ENCODE measurements at regions not wholly inside any gene's neighbourhood (a gene's known extent, or its start where the extent isn't known, plus 50 kb on each side); places are given as distances from the start of the nearest gene placed in this dataset.

DNA sequence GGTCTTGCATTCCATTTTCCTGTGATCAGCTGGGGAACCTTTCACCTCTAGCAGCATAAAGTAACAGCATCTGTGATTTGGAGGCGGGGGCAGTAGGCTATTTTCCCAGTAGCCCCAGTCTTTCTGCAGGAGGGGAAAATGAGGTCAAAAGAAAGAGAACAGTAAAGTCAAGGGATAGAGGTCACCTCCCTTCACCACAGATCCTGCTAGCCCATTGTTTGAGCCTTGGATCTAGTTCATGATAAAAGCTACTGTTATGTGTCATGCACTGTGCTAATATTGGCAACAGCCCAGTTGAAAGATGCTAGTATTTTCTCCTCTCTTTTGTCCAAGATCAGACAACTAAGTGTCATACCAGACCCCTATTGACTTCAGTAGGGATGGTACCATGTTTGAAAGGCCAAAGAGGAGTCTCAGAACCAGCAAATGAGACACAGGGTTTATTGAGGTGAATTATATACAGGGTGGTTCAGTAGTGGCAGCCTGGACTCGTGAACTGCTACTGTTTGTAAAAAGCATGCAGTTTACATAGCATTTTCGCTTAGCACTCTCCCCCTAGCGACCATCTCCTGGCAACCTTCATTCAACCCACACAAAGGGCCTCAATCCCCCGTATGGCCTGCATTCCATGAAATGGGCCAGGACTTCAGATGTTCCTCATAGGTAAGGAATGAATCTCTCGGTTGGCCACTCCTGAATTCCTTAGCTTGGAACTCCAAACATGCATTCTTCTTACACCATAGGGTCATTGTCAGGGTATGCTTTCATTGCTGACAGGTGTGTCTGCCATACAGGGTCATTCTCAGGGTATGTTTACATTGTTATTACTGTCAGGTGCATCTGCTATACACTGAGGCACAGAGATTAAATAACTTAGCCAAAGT is 170.0 kb upstream of the FRMPD4 start:
- TF ChIP-seq YY1 (IDR thresholded peaks at IDR 0.05; ENCODE audit: low read depth): no peak
- no peak for TF ChIP-seq RAD21 (IDR thresholded peaks at IDR 0.05; ENCODE audit: low read depth)
- no peak for TF ChIP-seq ZBTB7A (IDR thresholded peaks at IDR 0.05; ENCODE audit: low read depth)
- TF ChIP-seq, protein P1, sequence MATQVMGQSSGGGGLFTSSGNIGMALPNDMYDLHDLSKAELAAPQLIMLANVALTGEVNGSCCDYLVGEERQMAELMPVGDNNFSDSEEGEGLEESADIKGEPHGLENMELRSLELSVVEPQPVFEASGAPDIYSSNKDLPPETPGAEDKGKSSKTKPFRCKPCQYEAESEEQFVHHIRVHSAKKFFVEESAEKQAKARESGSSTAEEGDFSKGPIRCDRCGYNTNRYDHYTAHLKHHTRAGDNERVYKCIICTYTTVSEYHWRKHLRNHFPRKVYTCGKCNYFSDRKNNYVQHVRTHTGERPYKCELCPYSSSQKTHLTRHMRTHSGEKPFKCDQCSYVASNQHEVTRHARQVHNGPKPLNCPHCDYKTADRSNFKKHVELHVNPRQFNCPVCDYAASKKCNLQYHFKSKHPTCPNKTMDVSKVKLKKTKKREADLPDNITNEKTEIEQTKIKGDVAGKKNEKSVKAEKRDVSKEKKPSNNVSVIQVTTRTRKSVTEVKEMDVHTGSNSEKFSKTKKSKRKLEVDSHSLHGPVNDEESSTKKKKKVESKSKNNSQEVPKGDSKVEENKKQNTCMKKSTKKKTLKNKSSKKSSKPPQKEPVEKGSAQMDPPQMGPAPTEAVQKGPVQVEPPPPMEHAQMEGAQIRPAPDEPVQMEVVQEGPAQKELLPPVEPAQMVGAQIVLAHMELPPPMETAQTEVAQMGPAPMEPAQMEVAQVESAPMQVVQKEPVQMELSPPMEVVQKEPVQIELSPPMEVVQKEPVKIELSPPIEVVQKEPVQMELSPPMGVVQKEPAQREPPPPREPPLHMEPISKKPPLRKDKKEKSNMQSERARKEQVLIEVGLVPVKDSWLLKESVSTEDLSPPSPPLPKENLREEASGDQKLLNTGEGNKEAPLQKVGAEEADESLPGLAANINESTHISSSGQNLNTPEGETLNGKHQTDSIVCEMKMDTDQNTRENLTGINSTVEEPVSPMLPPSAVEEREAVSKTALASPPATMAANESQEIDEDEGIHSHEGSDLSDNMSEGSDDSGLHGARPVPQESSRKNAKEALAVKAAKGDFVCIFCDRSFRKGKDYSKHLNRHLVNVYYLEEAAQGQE (IDR thresholded peaks at IDR 0.05; ENCODE audit: low read depth): no peak
- TF ChIP-seq CEBPB (IDR thresholded peaks at IDR 0.05): no peak
- TF ChIP-seq, protein P2, sequence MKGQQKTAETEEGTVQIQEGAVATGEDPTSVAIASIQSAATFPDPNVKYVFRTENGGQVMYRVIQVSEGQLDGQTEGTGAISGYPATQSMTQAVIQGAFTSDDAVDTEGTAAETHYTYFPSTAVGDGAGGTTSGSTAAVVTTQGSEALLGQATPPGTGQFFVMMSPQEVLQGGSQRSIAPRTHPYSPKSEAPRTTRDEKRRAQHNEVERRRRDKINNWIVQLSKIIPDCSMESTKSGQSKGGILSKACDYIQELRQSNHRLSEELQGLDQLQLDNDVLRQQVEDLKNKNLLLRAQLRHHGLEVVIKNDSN (IDR thresholded peaks at IDR 0.05): no peak
- TF ChIP-seq TEAD4 (IDR thresholded peaks at IDR 0.05): no peak
- TF ChIP-seq, protein P3, sequence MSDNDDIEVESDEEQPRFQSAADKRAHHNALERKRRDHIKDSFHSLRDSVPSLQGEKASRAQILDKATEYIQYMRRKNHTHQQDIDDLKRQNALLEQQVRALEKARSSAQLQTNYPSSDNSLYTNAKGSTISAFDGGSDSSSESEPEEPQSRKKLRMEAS (IDR thresholded peaks at IDR 0.05): no peak
- TF ChIP-seq TCF12 (IDR thresholded peaks at IDR 0.05; ENCODE audit: low read depth): no peak
- TF ChIP-seq CREB1 (IDR thresholded peaks at IDR 0.05; ENCODE audit: low read depth): no peak
- no peak for TF ChIP-seq EGR1 (IDR thresholded peaks at IDR 0.05)
- TF ChIP-seq EP300 (IDR thresholded peaks at IDR 0.05; ENCODE audit: borderline replicate concordance): no peak
- no peak for TF ChIP-seq FOXM1 (IDR thresholded peaks at IDR 0.05; ENCODE audit: borderline replicate concordance, low read depth)
- TF ChIP-seq TAF1 (IDR thresholded peaks at IDR 0.05; ENCODE audit: low read depth): no peak

All from Ishikawa (cell line).